ENCODE measurements at regions not wholly inside any gene's neighbourhood (a gene's known extent, or its start where the extent isn't known, plus 50 kb on each side); places are given as distances from the start of the nearest gene placed in this dataset.

GRCh38 chr2:236717729-236718128 is 148.1 kb downstream of the ACKR3 start:
- TF ChIP-seq CTCF (conservative IDR thresholded peaks at IDR 0.05) (no peak), EZH2 (IDR thresholded peaks at IDR 0.05; ENCODE audit: low read depth) (no peak)
